Caco-2 (cell line): ENCODE measurements at regions not wholly inside any gene's neighbourhood (a gene's known extent, or its start where the extent isn't known, plus 50 kb on each side); places are given as distances from the start of the nearest gene placed in this dataset.
"Not testable (repeated sequence)": the region's sequence is repeated elsewhere in the genome, so short reads cannot be mapped to it uniquely, and the experiment has no call there.

Experiments used
- BruUV-seq: library from RNA; stranded (reverse); fragments of 400-500 nt; replicated peaks from 2 replicates; lab custom pipeline; 2021; lab: Mats Ljungman, UMichigan
- CTCF ChIA-PET: fragments of 300-600 bp; sonication (Branson Sonifier 250); formaldehyde crosslinking; loops from one replicate; lab custom pipeline; 2022; ENCODE audit warnings: antibody characterized with exemption; lab: Charles Lee
- POLR2A ChIA-PET: fragments of 300-600 bp; sonication (Branson Sonifier 250); formaldehyde crosslinking; loops from one replicate; lab custom pipeline; 2022; ENCODE audit warnings: antibody characterized with exemption; lab: Charles Lee
- DNase-seq, 2 experiments: peaks; one replicate each; pipeline versions ENCODE4 v3.0.0 to v3.0.0-alpha.2; 2020 to 2022
- H3K27me3 ChIP-seq: replicated peaks from 2 replicates; pipeline ENCODE4 v1.6.0; 2011; ENCODE audit warnings: low read length; ENCODE audit not compliant: control insufficient read depth, insufficient read depth
- H3K36me3 ChIP-seq: 2 replicates; pipeline ENCODE4 v1.5.1; 2011; ENCODE audit warnings: low read length; ENCODE audit not compliant: control insufficient read depth, insufficient read depth
- H3K4me1 ChIP-seq: fragments of 250-450 bp; sonication (Bioruptor Pico); 2 replicates; pipeline ENCODE4 v1.5.1; 2020; ENCODE audit warnings: mild to moderate bottlenecking
- H3K4me3 ChIP-seq: 2 replicates; pipeline ENCODE4 v1.5.1; 2011; ENCODE audit warnings: low read depth, mild to moderate bottlenecking, control low read depth, low read length
- H3K9me3 ChIP-seq: fragments of 250-450 bp; sonication (Bioruptor Pico); 2 replicates; pipeline ENCODE4 v1.5.1; 2020; ENCODE audit warnings: mild to moderate bottlenecking, moderate library complexity
- H3K27ac Mint-ChIP-seq: one replicate; pipeline ENCODE4 v1.8.0; 2022; ENCODE audit warnings: mixed read lengths; ENCODE audit not compliant: unreplicated experiment
- H3K27me3 Mint-ChIP-seq: one replicate; pipeline ENCODE4 v1.8.0; 2022; ENCODE audit warnings: mixed read lengths; ENCODE audit not compliant: insufficient read depth, unreplicated experiment
- H3K36me3 Mint-ChIP-seq: one replicate; pipeline ENCODE4 v1.8.0; 2022; ENCODE audit warnings: mild to moderate bottlenecking, mixed read lengths; ENCODE audit not compliant: insufficient read depth, unreplicated experiment
- H3K4me1 Mint-ChIP-seq: one replicate; pipeline ENCODE4 v1.8.0; 2022; ENCODE audit warnings: low read depth, mixed read lengths; ENCODE audit not compliant: unreplicated experiment
- H3K4me3 Mint-ChIP-seq: one replicate; pipeline ENCODE4 v1.8.0; 2022; ENCODE audit warnings: mild to moderate bottlenecking, moderate library complexity, mixed read lengths; ENCODE audit not compliant: unreplicated experiment
- H3K9me3 Mint-ChIP-seq: one replicate; pipeline ENCODE4 v1.8.0; 2022; ENCODE audit warnings: mixed read lengths; ENCODE audit not compliant: unreplicated experiment
- intact Hi-C: fragments of 100-400 bp; cut with micrococcal nuclease; formaldehyde crosslinking; loops from one replicate; pipeline ENCODE4 v1.10.0; 2022; ENCODE audit not compliant: unreplicated experiment
- TF ChIP-seq, protein P1 (sequence below), 2 experiments: fragments of 200-600 bp in 1 of 2; IDR thresholded peaks; 1 replicate in 1 of 2; 2 replicates in 1 of 2; pipeline versions ENCODE4 v1.5.1 to v1.8.0; 2011 to 2022; ENCODE audit warnings: antibody characterized with exemption in 1 of 2, control low read depth in 1 of 2, inconsistent platforms in 1 of 2, low read depth in 1 of 2, low read length in 1 of 2, mild to moderate bottlenecking in 1 of 2, moderate library complexity in 1 of 2; ENCODE audit not compliant: insufficient read depth in 1 of 2, severe bottlenecking in 1 of 2, unreplicated experiment in 1 of 2

DNA sequence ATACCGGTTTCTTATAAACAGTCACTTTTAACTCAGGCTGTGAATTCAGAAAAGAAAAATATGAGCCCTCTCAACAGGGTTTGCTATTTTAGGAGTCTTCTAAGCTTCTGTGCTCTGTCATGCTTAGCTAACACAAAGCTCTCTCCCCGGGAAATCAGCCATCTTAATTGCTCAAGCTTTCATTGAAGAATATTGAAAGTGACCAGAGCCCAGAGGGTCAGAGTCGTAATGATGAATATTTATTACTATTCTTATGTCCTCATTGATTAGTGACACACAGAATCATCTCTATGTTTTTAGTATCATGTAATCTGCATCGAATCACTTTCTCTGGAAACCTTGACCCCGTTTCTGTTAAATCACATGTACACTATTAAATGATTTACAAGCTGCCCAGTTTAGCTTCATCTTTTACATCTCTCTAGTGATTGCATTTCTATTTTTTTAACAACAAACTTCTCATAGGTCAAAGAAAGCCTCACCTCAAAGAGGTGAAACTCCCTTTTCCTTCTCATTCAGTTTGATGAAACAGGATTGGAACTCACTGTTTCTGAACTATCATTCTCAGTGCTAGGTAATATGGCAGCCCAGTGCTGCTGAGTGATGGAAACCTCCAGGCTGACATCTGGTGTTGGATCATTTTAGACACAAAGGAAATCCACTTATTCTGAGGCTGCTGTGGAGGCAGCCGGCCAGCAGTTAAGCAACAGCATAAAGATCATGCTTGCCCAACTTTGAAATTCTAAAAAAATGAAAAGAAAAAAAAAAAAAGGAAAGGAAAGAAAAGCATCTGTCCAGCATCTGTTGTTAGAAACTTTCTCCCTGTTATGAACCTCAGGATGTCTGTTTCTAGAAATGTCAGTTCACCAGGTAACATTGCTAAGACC is 96.3 kb downstream of the RFPL4B start:
- peaks cover 7% of the 10 kb centered on the region for H3K4me1 Mint-ChIP-seq
- CTCF ChIA-PET, result no interaction called here
- BruUV-seq, result no TSS peak

DNA sequence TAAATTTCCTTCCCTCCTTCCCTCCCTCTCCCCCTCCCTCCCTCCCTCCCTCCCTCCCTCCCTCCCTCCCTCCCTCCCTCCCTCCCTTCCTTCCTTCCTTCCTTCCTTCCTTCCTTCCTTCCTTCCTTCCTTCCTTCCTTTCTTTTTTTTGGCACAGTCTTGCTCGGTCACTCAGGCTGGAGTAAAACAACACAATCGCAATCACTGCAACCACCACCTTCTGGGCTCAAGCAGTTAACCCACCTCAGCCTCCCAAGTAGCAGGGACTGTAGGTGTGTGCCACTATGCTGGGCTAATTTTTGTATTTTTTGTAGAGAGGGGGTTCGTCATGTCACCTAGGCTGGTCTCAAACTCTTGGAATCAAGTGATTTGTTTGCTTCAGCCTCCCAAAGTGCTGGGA is 101.7 kb downstream of the RFPL4B start:
- BruUV-seq, H3K36me3 ChIP-seq, H3K4me3 ChIP-seq, POLR2A ChIA-PET, intact Hi-C loops, H3K9me3 ChIP-seq, H3K4me1 ChIP-seq, H3K27ac Mint-ChIP-seq, H3K27me3 ChIP-seq, DNase-seq, H3K36me3 Mint-ChIP-seq, H3K4me1 Mint-ChIP-seq, H3K27me3 Mint-ChIP-seq, H3K4me3 Mint-ChIP-seq, CTCF ChIA-PET, H3K9me3 Mint-ChIP-seq: not testable (repeated sequence)

More for the DNA sequence above, 96.3 kb downstream of the RFPL4B start:
- Histone ChIP-seq H3K36me3 (no peaks in the 10 kb centered on the region), H3K4me1 (peaks cover 22% of the 10 kb centered on the region), H3K27me3 (no peaks in the 10 kb centered on the region), H3K9me3 (no peaks in the 10 kb centered on the region), H3K4me3 (no peak overlapping the region)
- TF ChIP-seq, protein P1, sequence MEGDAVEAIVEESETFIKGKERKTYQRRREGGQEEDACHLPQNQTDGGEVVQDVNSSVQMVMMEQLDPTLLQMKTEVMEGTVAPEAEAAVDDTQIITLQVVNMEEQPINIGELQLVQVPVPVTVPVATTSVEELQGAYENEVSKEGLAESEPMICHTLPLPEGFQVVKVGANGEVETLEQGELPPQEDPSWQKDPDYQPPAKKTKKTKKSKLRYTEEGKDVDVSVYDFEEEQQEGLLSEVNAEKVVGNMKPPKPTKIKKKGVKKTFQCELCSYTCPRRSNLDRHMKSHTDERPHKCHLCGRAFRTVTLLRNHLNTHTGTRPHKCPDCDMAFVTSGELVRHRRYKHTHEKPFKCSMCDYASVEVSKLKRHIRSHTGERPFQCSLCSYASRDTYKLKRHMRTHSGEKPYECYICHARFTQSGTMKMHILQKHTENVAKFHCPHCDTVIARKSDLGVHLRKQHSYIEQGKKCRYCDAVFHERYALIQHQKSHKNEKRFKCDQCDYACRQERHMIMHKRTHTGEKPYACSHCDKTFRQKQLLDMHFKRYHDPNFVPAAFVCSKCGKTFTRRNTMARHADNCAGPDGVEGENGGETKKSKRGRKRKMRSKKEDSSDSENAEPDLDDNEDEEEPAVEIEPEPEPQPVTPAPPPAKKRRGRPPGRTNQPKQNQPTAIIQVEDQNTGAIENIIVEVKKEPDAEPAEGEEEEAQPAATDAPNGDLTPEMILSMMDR (IDR thresholded peaks at IDR 0.05; ENCODE audit: insufficient read depth in 1 of 2, low read depth in 1 of 2, low read length in 1 of 2, severe bottlenecking in 1 of 2, unreplicated experiment in 1 of 2), result no peak
- intact Hi-C loops, result loop anchor here (1.0 kb wide), 1 partner anchor 107 kb away; no protein-coding TSS in a partner anchor
- Mint-ChIP-seq H3K27me3 (no peaks in the 10 kb centered on the region), H3K9me3 (no peaks in the 10 kb centered on the region), H3K27ac (no peak overlapping the region), H3K36me3 (no peaks in the 10 kb centered on the region), H3K4me3 (no peak overlapping the region)
- DNase-seq, result no peak
- POLR2A ChIA-PET, result no interaction called here

DNA sequence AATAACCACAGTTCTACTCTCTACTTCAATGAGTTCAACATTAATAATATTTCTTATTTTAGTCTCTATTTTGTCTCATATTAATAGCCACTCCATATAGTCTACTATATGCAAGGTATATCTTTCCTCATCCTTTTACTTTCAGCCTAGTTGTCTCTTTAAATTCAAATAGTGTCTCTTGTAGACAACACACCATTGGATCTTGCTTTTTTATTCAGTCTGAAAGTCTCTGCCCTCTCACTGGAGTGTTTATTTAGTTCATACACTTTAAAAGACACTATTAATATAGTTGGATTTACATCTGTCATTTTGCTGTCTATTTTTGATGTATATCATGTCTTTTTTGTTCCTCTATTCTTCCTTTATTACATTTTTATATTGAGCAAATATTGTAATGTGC is 103.5 kb downstream of the RFPL4B start:
- Histone ChIP-seq H3K4me3 (no peak overlapping the region), H3K36me3 (no peaks in the 10 kb centered on the region), H3K27me3 (no peaks in the 10 kb centered on the region), H3K9me3 (no peaks in the 10 kb centered on the region), H3K4me1 (no peaks in the 10 kb centered on the region)
- no peak overlapping the region for H3K4me3 Mint-ChIP-seq
- BruUV-seq, result no TSS peak
- H3K9me3 Mint-ChIP-seq, result no peaks in the 10 kb centered on the region
- DNase-seq, result no peak
- H3K36me3 Mint-ChIP-seq, result no peaks in the 10 kb centered on the region
- no peaks in the 10 kb centered on the region for H3K4me1 Mint-ChIP-seq
- TF ChIP-seq, protein P1 (IDR thresholded peaks at IDR 0.05; ENCODE audit: insufficient read depth in 1 of 2, low read depth in 1 of 2, low read length in 1 of 2, severe bottlenecking in 1 of 2, unreplicated experiment in 1 of 2), result no peak
- intact Hi-C loops, result no loop called here
- ChIA-PET CTCF (no interaction called here), POLR2A (no interaction called here)
- H3K27ac Mint-ChIP-seq, result no peak overlapping the region
- H3K27me3 Mint-ChIP-seq, result no peaks in the 10 kb centered on the region
